Stimulated activated CD4-positive, alpha-beta T cell treated with anti-CD3 and anti-CD28 coated beads, Interleukin-1b, Interleukin-23, amount 100 ng/mL, for 4 hours (primary cell): ENCODE measurements at regions not wholly inside any gene's neighbourhood (a gene's known extent, or its start where the extent isn't known, plus 50 kb on each side); places are given as distances from the start of the nearest gene placed in this dataset.

Source experiments
- DNase-seq, 2 donors: peaks; one replicate each; pipeline ENCODE4 v3.0.0-alpha.2; 2020; ENCODE audit warnings: low read depth in 2 of 2

- no peak for DNase-seq
Measured at GRCh38 chr6:90463359-90463758, 123.5 kb downstream of the MAP3K7 start.

DNA sequence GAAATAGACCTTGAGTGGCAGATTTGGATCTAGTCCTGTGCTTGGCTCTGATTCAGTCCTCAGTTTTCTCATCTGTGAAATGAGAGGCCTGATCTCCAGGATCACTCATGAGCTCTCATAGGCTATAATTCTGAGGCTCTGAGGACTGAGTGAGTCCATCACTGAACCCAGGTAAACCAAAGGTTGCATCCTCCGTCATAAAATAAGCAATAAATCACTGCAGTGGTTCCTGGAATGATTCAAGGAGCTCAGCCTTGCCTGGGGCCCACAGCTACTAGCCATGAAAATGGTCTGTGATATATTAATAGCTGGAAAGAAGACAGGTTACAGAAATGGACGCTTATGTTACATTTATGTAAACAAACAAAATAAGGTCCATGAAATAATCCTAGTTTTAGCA lies 124.8 kb downstream of the MAP3K7 start:
- DNase-seq = no peak

- no peak for DNase-seq
Measured at GRCh38 chr6:90461383-90461782, 125.5 kb downstream of the MAP3K7 start.

DNA sequence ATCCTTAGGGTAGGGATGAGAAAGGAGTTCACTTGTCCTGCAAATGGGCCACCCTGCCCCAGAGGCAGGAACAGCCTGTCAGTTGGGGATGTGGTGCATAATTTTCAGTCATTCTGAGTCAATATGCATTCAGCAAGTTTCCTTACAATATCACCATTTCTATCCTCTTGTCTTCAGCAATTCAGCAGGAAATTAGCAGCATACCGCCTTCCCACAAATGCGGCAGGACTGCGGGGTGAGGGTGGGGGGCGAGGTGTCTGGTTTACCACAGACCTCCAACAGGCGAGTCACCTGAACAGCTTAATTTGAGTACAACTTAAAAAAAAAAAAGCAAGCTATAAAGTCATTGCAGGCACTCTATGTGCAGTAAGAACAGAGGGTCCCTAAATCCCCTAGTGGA lies 126.8 kb downstream of the MAP3K7 start:
- DNase-seq = no peak

GRCh38 chr6:90459225-90459758 lies 127.6 kb downstream of the MAP3K7 start:
- DNase-seq = no peak

- peak; percentile 61 to 73 for DNase-seq
Measured at GRCh38 chr6:90458353-90459224, 128.3 kb downstream of the MAP3K7 start.

DNA sequence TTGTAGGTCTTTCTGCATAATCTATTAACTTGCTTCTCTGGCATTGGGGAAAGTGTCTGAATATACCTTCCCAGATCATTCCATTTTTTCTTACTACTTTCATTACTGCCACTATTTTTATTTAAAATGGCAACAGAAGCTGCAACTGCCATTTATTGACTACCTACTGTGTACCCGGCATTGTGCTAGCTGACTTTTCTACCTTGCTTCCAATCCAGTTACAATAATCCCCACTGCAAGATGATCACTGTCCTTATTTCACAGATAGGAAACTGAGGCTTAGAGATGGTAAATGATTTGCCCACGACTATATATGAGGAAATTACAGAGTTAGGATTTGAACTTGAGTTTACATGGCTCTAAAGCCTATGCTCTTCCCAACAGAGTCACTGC lies 129.0 kb downstream of the MAP3K7 start:
- no peak for DNase-seq

GRCh38 chr6:90456997-90457866 lies 129.6 kb downstream of the MAP3K7 start:
- peak in 1 of 2 donors; percentile 29 for DNase-seq

DNA sequence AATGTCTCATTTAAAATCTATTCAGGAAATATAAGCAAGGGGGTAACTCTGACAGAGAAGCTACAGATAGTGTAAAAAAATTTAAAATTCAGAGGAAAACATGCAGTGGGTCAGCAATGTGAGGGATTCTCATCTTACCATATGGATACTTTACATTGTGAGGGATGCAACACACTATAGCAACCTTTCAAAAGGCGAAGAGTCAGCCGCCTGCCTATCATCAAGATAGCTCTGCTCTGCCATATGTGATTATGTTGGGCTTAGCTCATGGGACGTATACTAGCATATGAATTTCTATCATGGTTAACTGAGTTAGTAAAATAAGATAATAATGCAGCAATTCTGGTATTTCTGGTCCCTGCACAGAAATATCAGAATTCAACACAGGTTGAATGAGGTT lies 130.9 kb downstream of the MAP3K7 start:
- DNase-seq = no peak

GRCh38 chr6:90454836-90455427 lies 131.9 kb downstream of the MAP3K7 start:
- DNase-seq = no peak

GRCh38 chr6:90450268-90450953 lies 136.5 kb downstream of the MAP3K7 start:
- DNase-seq = no peak

- no peak for DNase-seq
Measured at GRCh38 chr6:90449311-90449710, 137.6 kb downstream of the MAP3K7 start.

GRCh38 chr6:90448836-90449235 lies 138.0 kb downstream of the MAP3K7 start:
- DNase-seq = no peak

DNA sequence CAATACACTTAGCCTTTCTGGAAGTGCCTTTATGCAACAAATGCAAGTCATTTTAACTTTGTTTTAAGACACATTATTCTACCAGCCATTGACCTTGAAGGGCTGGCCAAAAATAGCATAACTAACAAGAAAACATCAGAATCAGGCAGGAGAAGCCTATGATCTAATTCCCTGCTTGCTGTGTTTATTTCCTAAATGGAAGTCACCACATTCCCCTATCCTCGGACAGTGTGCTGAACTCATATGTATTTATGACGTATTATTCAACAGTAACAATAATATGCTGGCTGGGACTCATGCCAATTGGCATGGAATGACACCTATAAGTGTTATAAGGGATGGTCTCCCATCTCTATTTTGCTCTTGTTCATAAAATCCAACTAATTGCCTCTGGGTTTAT lies 140.7 kb downstream of the MAP3K7 start:
- DNase-seq = no peak

DNA sequence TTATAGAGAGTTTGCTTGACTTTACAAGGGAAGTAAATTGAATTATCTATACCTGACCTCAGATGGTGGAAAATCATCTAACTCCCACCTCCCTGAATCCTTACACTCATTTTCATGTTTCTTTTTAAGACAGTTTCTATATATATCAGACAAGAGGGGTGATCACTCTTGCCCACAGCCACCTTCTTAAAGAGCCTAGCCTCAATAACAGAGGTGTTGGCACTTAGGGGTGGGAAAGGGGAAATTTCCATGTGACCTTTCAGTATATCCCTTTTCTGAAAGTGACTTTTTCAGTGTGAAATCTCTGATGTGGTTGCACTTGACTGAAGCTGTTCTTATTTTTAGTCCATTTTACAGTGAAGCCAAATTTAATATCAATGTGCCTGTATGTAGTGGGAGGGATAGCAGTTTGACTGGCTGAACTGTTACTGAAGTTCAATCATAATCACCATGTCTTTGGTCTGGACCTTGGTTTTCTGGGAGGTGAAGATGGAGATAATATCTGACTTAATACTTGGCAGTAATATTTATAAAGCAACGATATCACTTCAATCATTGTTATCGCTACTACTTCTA lies 141.3 kb downstream of the MAP3K7 start:
- no peak for DNase-seq

GRCh38 chr6:90444160-90444714 lies 142.6 kb downstream of the MAP3K7 start:
- DNase-seq = no peak

GRCh38 chr6:90442366-90442765 lies 144.5 kb downstream of the MAP3K7 start:
- DNase-seq = no peak

- no peak for DNase-seq
Measured at GRCh38 chr6:90440586-90441283, 144.1 kb upstream of the BACH2 start.

DNA sequence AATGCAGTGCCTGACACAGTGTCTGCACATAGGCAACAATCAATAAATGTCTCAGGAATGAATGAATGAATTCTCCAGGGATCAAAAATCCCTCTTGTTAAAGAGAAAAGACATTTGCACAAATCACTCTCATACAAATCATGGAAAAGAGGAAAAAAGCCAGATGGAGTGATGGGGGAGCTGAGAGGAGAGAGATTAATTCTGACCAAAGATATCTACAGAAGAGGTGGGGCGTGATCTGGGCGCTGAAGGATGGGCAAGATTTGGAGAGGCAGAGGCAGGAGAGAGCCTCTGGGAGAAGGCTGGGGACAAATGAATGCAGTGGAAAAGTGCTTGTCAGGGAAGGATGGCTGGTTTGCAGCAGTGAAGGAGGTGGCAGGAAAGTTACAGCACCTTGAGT lies 142.9 kb upstream of the BACH2 start:
- no peak for DNase-seq

GRCh38 chr6:90436403-90436802 lies 139.8 kb upstream of the BACH2 start:
- DNase-seq = no peak
